ENCODE measurements at regions not wholly inside any gene's neighbourhood (a gene's known extent, or its start where the extent isn't known, plus 50 kb on each side); places are given as distances from the start of the nearest gene placed in this dataset.
"Not testable (repeated sequence)": the region's sequence is repeated elsewhere in the genome, so short reads cannot be mapped to it uniquely, and the experiment has no call there.

DNA sequence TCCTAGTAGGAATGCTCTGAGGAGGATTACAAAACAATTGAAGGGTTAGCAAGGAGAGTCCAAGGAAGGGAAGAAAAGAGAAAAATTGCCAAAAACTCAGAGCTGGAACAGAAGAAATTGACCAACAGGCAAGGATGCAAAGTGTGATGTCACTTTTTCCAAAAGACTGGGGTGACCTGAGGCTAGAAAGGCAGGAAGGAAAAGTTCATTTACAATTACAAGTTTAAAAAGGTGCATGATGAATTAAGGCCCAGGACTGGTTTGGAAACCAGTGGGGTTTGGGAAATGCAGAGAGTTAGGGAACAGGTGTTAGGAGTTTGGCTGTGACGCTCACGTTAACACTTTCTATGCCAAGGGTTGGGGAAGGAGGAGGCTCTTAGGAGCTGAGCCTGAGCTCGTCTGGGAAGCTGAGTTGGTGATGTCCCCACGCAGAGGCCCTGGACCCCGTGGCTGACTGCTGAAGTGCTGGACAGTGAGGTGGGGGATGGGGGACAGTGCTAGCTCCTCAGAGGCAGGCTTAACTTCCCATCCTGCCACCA lies 92.6 kb upstream of the PODXL start:
- ATAC-seq (no peak), DNase-seq (ENCODE audit: missing footprints) (peak; percentile 40)
- intact Hi-C loops (cut with DNase I), result no loop called here

DNA sequence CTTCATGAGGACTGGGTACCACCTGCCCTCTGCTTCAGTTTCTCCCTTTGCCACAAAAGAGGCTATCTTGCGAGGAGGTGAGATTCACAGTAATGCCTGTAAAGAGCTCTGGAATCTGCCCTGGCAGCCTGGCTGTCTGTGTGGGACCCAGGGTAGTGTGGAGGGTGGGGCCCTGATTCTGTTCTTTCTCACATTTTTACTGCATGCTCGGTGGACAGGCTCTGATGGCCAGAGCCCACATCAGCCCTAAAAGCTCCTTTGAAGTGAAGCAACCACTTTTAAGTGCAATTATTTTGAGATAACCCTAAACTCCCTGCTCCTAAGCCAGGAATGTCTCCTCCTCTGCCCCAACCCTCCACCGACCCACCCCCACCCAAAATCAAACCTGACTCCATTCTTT lies 92.1 kb upstream of the PODXL start:
- peak; percentile 28 for DNase-seq (ENCODE audit: missing footprints)
- intact Hi-C loops (cut with DNase I), result no loop called here
- no peak for ATAC-seq

- intact Hi-C loops (cut with DNase I), result no loop called here
- ATAC-seq, result no peak
- DNase-seq (ENCODE audit: missing footprints), result no peak
Measured at GRCh38 chr7:131646203-131646602, 89.8 kb upstream of the PODXL start.

GRCh38 chr7:131642429-131642828 lies 86.0 kb upstream of the PODXL start:
- intact Hi-C loops (cut with DNase I), result no loop called here
- ATAC-seq, result no peak
- DNase-seq (ENCODE audit: missing footprints), result no peak

GRCh38 chr7:131640686-131641085 lies 84.3 kb upstream of the PODXL start:
- ATAC-seq, result no peak
- intact Hi-C loops (cut with DNase I), result no loop called here
- peak; percentile 13 for DNase-seq (ENCODE audit: missing footprints)

GRCh38 chr7:131638641-131639430 lies 82.4 kb upstream of the PODXL start:
- no peak for ATAC-seq
- DNase-seq (ENCODE audit: missing footprints), result peak; percentile 22
- intact Hi-C loops (cut with DNase I), result no loop called here

DNA sequence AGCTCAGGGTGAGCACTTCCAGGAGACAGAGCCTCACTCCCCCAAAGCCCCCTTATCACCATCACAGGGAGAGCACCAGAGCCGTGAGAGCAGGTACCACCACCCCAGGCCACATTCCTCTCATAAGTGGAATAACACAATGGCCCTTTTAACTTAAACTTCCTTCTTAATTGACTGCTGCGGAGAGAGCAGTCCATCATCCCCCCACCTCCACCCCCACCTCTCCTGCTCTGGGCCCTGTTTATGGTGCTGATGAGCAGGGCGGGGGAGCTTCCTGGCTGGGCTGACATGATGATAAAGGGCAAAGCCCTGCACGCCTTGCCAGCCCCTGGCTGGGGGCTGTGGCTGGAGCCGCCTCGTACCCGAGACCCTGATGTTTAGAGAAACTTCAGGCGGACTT lies 81.4 kb upstream of the PODXL start:
- intact Hi-C loops (cut with DNase I), result no loop called here
- ATAC-seq (no peak), DNase-seq (ENCODE audit: missing footprints) (peak; percentile 11)

GRCh38 chr7:131636092-131636491 lies 79.7 kb upstream of the PODXL start:
- ATAC-seq (peak; percentile 53), DNase-seq (ENCODE audit: missing footprints) (peak; percentile 65)
- intact Hi-C loops (cut with DNase I), result no loop called here

DNA sequence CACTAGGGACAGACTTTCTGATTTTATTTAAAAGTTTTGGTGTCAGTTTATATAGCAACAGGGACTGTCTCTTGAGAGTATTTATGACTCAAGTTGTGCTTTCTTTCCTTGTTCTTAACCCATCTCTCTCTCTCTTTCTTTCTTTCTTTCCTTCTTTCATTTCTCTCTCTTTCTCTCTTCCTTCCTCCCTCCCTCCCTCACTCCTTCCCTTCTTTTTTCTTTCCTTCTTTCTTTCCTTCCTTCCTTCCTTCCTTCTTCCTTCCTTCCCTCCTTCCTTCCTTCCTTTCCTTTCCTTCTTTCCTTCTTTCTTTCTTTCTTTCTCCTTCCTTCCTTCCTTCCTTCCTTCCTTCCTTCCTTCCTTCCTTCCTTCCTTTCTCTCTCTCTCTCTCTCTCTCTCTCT lies 77.8 kb upstream of the PODXL start:
- ATAC-seq; DNase-seq (ENCODE audit: missing footprints); intact Hi-C loops (cut with DNase I): not testable (repeated sequence)

- intact Hi-C loops (cut with DNase I), result no loop called here
- peak; percentile 23 for DNase-seq (ENCODE audit: missing footprints)
- no peak for ATAC-seq
Measured at GRCh38 chr7:131633342-131633843, 77.0 kb upstream of the PODXL start.

GRCh38 chr7:131630427-131630826 lies 74.0 kb upstream of the PODXL start:
- no peak for ATAC-seq
- peak; percentile 14 for DNase-seq (ENCODE audit: missing footprints)

DNA sequence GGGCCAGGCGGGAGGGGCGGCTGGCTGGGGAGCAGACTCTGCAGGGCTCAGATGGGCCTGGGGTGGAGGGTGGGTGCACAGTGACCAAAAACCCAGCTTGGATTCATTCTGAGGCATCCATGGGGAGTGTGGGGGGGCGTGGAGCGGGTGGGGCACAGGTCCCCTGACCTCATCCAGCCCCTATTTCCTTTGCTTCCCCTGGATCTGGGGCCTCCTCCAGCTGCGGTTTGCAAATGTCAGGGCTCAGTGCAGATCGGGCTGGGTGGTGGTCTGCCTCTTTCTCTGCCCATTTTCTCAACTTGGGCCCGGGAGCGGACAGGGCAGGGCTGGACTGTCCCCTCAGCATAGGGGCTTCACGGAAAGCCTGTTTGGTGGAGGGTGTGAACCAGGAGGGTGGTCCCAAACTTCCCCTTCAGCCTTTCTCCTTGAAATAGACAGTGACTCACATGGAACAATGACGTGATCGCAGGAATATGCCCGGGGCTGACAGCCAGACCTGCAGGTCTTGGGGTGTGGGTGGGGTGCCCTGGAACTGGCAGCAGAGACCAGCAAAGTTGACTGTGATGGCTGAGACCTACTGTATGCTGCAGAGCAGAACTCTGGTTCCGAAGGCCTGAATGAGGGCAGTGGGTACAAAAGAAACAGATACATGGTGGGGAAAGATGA lies 72.9 kb upstream of the PODXL start:
- intact Hi-C loops (cut with DNase I), result loop anchor here (5.0 kb wide), 1 partner anchor 72 kb away; the partner anchor contains the start of gene PODXL
- ATAC-seq (peak; percentile 18), DNase-seq (ENCODE audit: missing footprints) (peak; percentile 66)

More at GRCh38 chr7:131630427-131630826, 74.0 kb upstream of the PODXL start:
- intact Hi-C loops (cut with DNase I), result no loop called here

DNA sequence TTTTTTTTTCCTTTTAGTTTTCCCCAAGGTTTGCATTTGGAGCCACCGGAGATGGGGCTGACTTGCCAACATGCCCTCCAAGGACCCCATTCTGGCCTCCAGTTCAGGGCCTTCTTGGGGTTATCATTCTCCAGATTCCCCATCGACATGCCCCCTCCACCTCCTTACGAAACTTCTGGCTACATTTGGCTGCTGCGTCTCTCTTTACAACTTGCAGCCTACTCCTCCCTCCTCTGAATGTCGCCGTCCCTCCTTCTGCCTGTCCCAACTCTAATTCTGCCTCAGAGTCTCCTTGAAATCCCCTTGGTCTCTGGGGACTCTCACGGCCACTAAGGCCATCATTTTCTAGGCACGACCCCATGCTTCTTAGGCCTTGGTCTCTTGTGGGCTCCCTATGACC lies 72.2 kb upstream of the PODXL start:
- intact Hi-C loops (cut with DNase I), result loop anchor here (5.0 kb wide), 1 partner anchor 71 kb away; the partner anchor contains the start of gene PODXL

DNA sequence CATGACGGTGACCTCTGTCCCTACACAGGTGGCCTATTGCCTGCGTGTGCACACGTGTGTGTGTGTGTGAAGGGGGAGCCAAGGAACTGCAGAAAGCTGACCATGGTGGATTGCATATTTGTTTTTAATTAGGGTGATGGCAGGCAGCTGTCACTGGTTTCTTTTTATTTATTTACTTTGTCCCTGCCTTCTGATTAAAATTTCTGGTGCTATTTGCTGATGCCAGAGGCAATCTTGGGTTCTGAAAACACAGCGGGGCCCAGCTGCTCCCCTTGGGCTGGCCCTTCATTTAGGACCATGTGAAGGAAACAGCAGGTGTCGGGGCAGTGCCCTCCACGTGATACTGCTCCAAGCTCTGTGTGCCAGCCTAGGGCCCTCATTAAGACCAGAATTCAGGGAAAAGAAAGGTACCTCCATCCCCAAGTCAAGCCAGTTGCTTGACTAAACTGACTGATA lies 71.3 kb upstream of the PODXL start:
- DNase-seq (ENCODE audit: missing footprints) (peak; percentile 51), ATAC-seq (no peak)
- intact Hi-C loops (cut with DNase I), result loop anchor here (5.0 kb wide), 1 partner anchor 70 kb away; the partner anchor contains the start of gene PODXL

More for the DNA sequence above, 72.2 kb upstream of the PODXL start:
- ATAC-seq (peak; percentile 59), DNase-seq (ENCODE audit: missing footprints) (peak; percentile 33)

GRCh38 chr7:131626643-131627042 lies 70.2 kb upstream of the PODXL start:
- intact Hi-C loops (cut with DNase I), result loop anchor here (5.0 kb wide), 1 partner anchor 69 kb away; the partner anchor contains the start of gene PODXL
- DNase-seq (ENCODE audit: missing footprints), result no peak
- no peak for ATAC-seq

DNA sequence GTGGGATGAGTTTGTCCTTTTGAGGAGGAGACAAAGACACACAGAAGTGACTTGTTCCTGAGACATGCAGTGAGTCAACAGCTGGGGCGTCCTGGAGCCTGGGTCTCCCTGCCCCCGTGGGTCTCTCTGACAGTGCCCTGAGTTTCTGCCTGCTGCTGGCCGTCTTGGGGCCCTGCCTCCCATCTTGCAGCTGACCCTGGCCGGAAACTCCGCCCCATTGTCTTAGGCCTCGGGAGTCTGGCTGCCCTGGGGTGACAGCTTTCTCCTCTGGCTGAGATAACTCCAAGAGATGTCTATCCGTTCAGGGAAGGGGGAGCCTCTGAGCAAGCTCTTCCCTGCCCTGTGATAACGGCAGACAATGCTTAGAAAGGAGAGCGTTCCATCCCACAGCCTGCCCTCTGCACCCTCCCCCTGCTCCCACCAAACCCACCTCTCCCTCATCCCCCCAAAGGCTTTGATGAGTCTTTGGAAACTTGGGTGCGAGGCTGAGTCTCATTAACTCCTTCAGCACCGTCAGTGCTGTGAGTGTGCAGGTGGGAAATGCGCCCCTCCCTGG lies 69.5 kb upstream of the PODXL start:
- intact Hi-C loops (cut with DNase I), result loop anchor here (5.0 kb wide), 1 partner anchor 69 kb away; the partner anchor contains the start of gene PODXL
- no peak for DNase-seq (ENCODE audit: missing footprints)

DNA sequence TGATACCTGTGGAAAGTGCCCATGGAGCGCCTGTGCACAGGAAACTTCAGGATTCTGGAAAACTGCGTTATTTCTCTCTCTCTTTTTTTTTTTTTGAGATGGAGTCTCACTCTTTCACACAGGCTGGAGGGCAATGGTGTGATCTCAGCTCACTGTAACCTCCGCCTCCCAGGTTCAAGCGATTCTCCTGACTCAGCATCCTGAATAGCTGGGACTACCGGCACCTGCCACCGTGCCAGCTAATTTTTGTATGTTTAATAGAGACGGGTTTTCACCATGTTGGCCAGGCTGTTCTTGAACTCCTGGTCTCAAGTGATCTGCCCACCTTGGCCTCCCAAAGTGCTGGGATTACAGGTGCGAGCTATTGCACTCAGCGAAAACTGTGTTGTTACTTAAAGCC lies 68.9 kb upstream of the PODXL start:
- not testable (repeated sequence) for ATAC-seq; DNase-seq (ENCODE audit: missing footprints)
- intact Hi-C loops (cut with DNase I), result loop anchor here (5.0 kb wide), 1 partner anchor 68 kb away; the partner anchor contains the start of gene PODXL

More for the DNA sequence above, 69.5 kb upstream of the PODXL start:
- ATAC-seq, result no peak

GRCh38 chr7:131624536-131624935 lies 68.1 kb upstream of the PODXL start:
- intact Hi-C loops (cut with DNase I), result loop anchor here (5.0 kb wide), 1 partner anchor 42 kb away; no protein-coding TSS in a partner anchor
- DNase-seq (ENCODE audit: missing footprints), result no peak
- ATAC-seq, result no peak

GRCh38 chr7:131623154-131623553 lies 66.7 kb upstream of the PODXL start:
- intact Hi-C loops (cut with DNase I), result loop anchor here (5.0 kb wide), 1 partner anchor 41 kb away; no protein-coding TSS in a partner anchor
- DNase-seq (ENCODE audit: missing footprints) (no peak), ATAC-seq (peak; percentile 48)

All from Right ventricle myocardium inferior (tissue), 1 donor.